Panc1 (cell line): ENCODE measurements at regions not wholly inside any gene's neighbourhood (a gene's known extent, or its start where the extent isn't known, plus 50 kb on each side); places are given as distances from the start of the nearest gene placed in this dataset.

ENCODE experiments used
- ATAC-seq: fragments of 200-7000 bp; cut with Tn5 transposase; 2 replicates; pipeline ENCODE4 v1.9.1; 2020; ENCODE audit warnings: mild to moderate bottlenecking, moderate library complexity
- BruUV-seq: library from RNA; stranded (reverse); fragments of 400-500 nt; replicated peaks from 2 replicates; lab custom pipeline; 2021; lab: Mats Ljungman, UMichigan
- CTCF ChIA-PET: fragments of 300-600 bp; sonication (Branson Sonifier 250); formaldehyde crosslinking; loops from one replicate; lab custom pipeline; 2022; ENCODE audit warnings: antibody characterized with exemption; lab: Charles Lee
- POLR2A ChIA-PET: fragments of 300-600 bp; sonication (Branson Sonifier 250); formaldehyde crosslinking; loops from one replicate; lab custom pipeline; 2022; ENCODE audit warnings: antibody characterized with exemption; lab: Charles Lee
- DNase-seq: peaks from one replicate; pipeline ENCODE4 v3.0.0-alpha.2; 2010; ENCODE audit warnings: low read depth, low spot score
- H3K27ac ChIP-seq: 2 replicates; pipeline ENCODE4 v1.5.1; 2011; ENCODE audit warnings: mild to moderate bottlenecking, low read length, inconsistent platforms
- H3K27me3 ChIP-seq: fragments of 200-500 bp; sonication (Bioruptor generic); 2 replicates; pipeline ENCODE4 v1.6.0; 2014; ENCODE audit warnings: low read length, inconsistent platforms; ENCODE audit not compliant: control insufficient read depth, insufficient read depth
- H3K36me3 ChIP-seq: fragments of 200-500 bp; sonication (Bioruptor generic); 2 replicates; pipeline ENCODE4 v1.5.1; 2014; ENCODE audit warnings: inconsistent platforms, mild to moderate bottlenecking, low read length, moderate library complexity; ENCODE audit not compliant: control insufficient read depth, insufficient read depth
- H3K4me1 ChIP-seq: 2 replicates; pipeline ENCODE4 v1.5.1; 2011; ENCODE audit warnings: inconsistent platforms, mild to moderate bottlenecking, low read length, moderate library complexity; ENCODE audit not compliant: control insufficient read depth, insufficient read depth
- H3K4me3 ChIP-seq, 2 experiments: 2 replicates each; pipeline ENCODE4 v1.5.1; 2011 to 2012; ENCODE audit warnings: low read depth in 2 of 2, low read length in 2 of 2, mild to moderate bottlenecking in 2 of 2, inconsistent platforms in 1 of 2, moderate library complexity in 1 of 2
- H3K9me3 ChIP-seq: fragments of 200-500 bp; sonication (Bioruptor generic); 2 replicates; pipeline ENCODE4 v1.5.1; 2014; ENCODE audit warnings: low read depth, mild to moderate bottlenecking, inconsistent platforms, low read length, moderate library complexity; ENCODE audit not compliant: control insufficient read depth, insufficient read depth
- CTCF ChIP-seq: fragments of 450-650 bp; IDR thresholded peaks from 2 replicates; pipeline ENCODE4 v1.5.1; 2017; ENCODE audit warnings: mild to moderate bottlenecking
- POLR2AphosphoS5 ChIP-seq: IDR thresholded peaks from 2 replicates; pipeline ENCODE4 v1.6.1; 2012; ENCODE audit warnings: mild to moderate bottlenecking, low read depth, low read length, moderate library complexity
- SIN3A ChIP-seq: IDR thresholded peaks from 2 replicates; pipeline ENCODE4 v1.6.1; 2012; ENCODE audit warnings: low read depth, mild to moderate bottlenecking, low read length, moderate library complexity, borderline replicate concordance; ENCODE audit not compliant: insufficient read depth
- TCF7L2 ChIP-seq: IDR thresholded peaks from 2 replicates; pipeline ENCODE4 v1.6.1; 2011; ENCODE audit warnings: mild to moderate bottlenecking, low read depth, low read length, inconsistent platforms
- in situ Hi-C: cut with HindIII; loops from 2 replicates; pipeline ENCODE4 v1.10.0; 2016; ENCODE audit warnings: low sequenced_read_pairs, low pct_unique_long_range_greater_than_20kb
- intact Hi-C: fragments of 100-400 bp; cut with micrococcal nuclease; formaldehyde crosslinking; loops from one replicate; pipeline ENCODE4 v1.10.0; 2022; ENCODE audit not compliant: unreplicated experiment
- TF ChIP-seq, protein P1 (sequence below), 2 experiments: IDR thresholded peaks; 2 replicates each; pipeline ENCODE4 v1.6.1; 2011 to 2012; ENCODE audit warnings: low read depth in 2 of 2, control low read depth in 1 of 2, low read length in 1 of 2, mild to moderate bottlenecking in 1 of 2, moderate library complexity in 1 of 2; ENCODE audit not compliant: insufficient read depth in 1 of 2

DNA sequence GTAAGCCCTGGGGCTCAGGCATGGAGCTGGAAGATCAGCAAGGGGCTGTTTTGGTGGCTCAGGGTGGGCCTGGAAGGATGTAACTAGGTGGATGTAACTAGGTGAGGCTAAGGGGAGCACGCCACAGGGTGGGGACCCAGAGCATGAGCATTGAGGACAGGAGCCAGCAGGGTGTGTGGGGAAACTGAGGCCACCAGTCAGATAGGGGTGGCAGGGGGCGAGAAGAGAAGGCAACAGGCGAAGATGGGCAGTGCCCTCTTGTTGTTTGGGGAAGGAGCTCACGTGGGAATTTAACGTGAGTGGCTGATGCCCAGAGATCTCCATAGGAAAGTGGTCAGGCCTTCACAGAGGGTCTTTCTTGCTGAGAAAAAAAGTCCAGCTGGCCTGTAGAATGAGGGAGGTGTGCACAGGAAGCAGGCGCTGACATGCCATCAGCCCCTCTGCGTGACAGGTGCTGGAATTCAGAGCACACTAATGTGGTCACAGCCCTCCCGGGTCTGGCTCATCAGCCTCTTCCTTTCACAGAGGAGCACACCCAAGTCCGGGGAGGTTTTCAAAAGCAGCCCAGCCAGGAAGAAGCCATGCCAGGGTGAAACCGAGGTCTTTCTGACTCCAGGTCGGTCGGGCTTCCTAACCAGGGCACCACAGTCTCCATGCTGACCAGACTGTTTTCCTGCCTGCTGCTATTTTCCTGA is 54.6 kb upstream of the PAX6 start:
- in situ Hi-C loops (no loop called here), intact Hi-C loops (no loop called here)
- TF ChIP-seq TCF7L2 = no peak
- TF ChIP-seq, protein P1, sequence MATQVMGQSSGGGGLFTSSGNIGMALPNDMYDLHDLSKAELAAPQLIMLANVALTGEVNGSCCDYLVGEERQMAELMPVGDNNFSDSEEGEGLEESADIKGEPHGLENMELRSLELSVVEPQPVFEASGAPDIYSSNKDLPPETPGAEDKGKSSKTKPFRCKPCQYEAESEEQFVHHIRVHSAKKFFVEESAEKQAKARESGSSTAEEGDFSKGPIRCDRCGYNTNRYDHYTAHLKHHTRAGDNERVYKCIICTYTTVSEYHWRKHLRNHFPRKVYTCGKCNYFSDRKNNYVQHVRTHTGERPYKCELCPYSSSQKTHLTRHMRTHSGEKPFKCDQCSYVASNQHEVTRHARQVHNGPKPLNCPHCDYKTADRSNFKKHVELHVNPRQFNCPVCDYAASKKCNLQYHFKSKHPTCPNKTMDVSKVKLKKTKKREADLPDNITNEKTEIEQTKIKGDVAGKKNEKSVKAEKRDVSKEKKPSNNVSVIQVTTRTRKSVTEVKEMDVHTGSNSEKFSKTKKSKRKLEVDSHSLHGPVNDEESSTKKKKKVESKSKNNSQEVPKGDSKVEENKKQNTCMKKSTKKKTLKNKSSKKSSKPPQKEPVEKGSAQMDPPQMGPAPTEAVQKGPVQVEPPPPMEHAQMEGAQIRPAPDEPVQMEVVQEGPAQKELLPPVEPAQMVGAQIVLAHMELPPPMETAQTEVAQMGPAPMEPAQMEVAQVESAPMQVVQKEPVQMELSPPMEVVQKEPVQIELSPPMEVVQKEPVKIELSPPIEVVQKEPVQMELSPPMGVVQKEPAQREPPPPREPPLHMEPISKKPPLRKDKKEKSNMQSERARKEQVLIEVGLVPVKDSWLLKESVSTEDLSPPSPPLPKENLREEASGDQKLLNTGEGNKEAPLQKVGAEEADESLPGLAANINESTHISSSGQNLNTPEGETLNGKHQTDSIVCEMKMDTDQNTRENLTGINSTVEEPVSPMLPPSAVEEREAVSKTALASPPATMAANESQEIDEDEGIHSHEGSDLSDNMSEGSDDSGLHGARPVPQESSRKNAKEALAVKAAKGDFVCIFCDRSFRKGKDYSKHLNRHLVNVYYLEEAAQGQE (IDR thresholded peaks at IDR 0.05; ENCODE audit: insufficient read depth in 1 of 2, low read depth in 2 of 2, low read length in 1 of 2) = no peak
- TF ChIP-seq POLR2AphosphoS5 = no peak
- TF ChIP-seq CTCF = no peak
- TF ChIP-seq SIN3A = no peak
- no peak for DNase-seq
- ATAC-seq = no peak; the same call in 1 of the 2 replicates
- H3K9me3 ChIP-seq = no peaks in the 10 kb centered on the region
- H3K4me3 ChIP-seq = no peak overlapping the region
- CTCF ChIA-PET = interaction anchor here (0.6 kb wide), 1 partner anchor 1964 kb away, joined by 3 read pairs; no protein-coding TSS in a partner anchor
- H3K27me3 ChIP-seq = no peaks in the 10 kb centered on the region
- no peaks in the 10 kb centered on the region for H3K4me1 ChIP-seq
- H3K27ac ChIP-seq = no peak overlapping the region
- H3K36me3 ChIP-seq = no peaks in the 10 kb centered on the region
- no TSS peak for BruUV-seq
- POLR2A ChIA-PET = no interaction called here

- ATAC-seq = no peak
Observed at GRCh38 chr11:31863170-31863832, 52.2 kb upstream of the PAX6 start.

More at GRCh38 chr11:31863170-31863832, 52.2 kb upstream of the PAX6 start:
- in situ Hi-C loops (no loop called here), intact Hi-C loops (no loop called here)
- Histone ChIP-seq H3K27ac (no peak overlapping the region), H3K9me3 (no peaks in the 10 kb centered on the region), H3K4me1 (no peaks in the 10 kb centered on the region), H3K27me3 (no peaks in the 10 kb centered on the region), H3K4me3 (no peak overlapping the region), H3K36me3 (no peaks in the 10 kb centered on the region)
- DNase-seq = no peak
- TF ChIP-seq, protein P1 (IDR thresholded peaks at IDR 0.05; ENCODE audit: insufficient read depth in 1 of 2, low read depth in 2 of 2, low read length in 1 of 2) = no peak
- no peak for TF ChIP-seq TCF7L2
- no peak for TF ChIP-seq CTCF
- no peak for TF ChIP-seq POLR2AphosphoS5
- no peak for TF ChIP-seq SIN3A
- CTCF ChIA-PET = no interaction called here
- no TSS peak for BruUV-seq
- POLR2A ChIA-PET = no interaction called here
